H9 (cell line): ENCODE measurements at regions not wholly inside any gene's neighbourhood (a gene's known extent, or its start where the extent isn't known, plus 50 kb on each side); places are given as distances from the start of the nearest gene placed in this dataset.

Experiments used
- DNase-seq: peaks from one replicate; pipeline ENCODE4 v3.0.0-alpha.2; 2017
- H2AFZ ChIP-seq: one replicate; pipeline ENCODE4 v1.6.1; 2013; ENCODE audit warnings: mild to moderate bottlenecking, low read length, control low read depth, moderate library complexity
- H2AK5ac ChIP-seq: 2 replicates; pipeline ENCODE4 v1.6.1; 2013; ENCODE audit warnings: low read length, control low read depth, mixed read lengths; ENCODE audit not compliant: insufficient read length
- H2BK120ac ChIP-seq: one replicate; pipeline ENCODE4 v1.6.1; 2013; ENCODE audit warnings: low read depth, mild to moderate bottlenecking, low read length, control low read depth, inconsistent platforms; ENCODE audit not compliant: poor library complexity, severe bottlenecking
- H2BK12ac ChIP-seq: 2 replicates; pipeline ENCODE4 v1.6.1; 2013; ENCODE audit warnings: low read length, control low read depth, mixed read lengths, low read depth; ENCODE audit not compliant: insufficient read length
- H2BK15ac ChIP-seq: 2 replicates; pipeline ENCODE4 v1.6.1; 2013; ENCODE audit warnings: low read depth, low read length, control low read depth
- H2BK20ac ChIP-seq: one replicate; pipeline ENCODE4 v1.6.1; 2013; ENCODE audit warnings: low read depth, mild to moderate bottlenecking, low read length, control low read depth, inconsistent platforms; ENCODE audit not compliant: poor library complexity, severe bottlenecking
- H2BK5ac ChIP-seq: 2 replicates; pipeline ENCODE4 v1.6.1; 2013; ENCODE audit warnings: low read length, control low read depth, mixed read lengths; ENCODE audit not compliant: insufficient read length
- H3K14ac ChIP-seq: 2 replicates; pipeline ENCODE4 v1.6.1; 2013; ENCODE audit warnings: low read length, control low read depth; ENCODE audit not compliant: insufficient read depth
- H3K18ac ChIP-seq: 2 replicates; pipeline ENCODE4 v1.6.1; 2013; ENCODE audit warnings: low read depth, mild to moderate bottlenecking, mixed read lengths, low read length, control low read depth; ENCODE audit not compliant: insufficient read length
- H3K23ac ChIP-seq: 2 replicates; pipeline ENCODE4 v1.6.1; 2013; ENCODE audit warnings: low read length, control low read depth, mixed read lengths, low read depth; ENCODE audit not compliant: insufficient read length
- H3K23me2 ChIP-seq: 2 replicates; pipeline ENCODE4 v1.6.1; 2013; ENCODE audit warnings: low read depth, mild to moderate bottlenecking, mixed read lengths, low read length, control low read depth; ENCODE audit not compliant: insufficient read length, poor library complexity, severe bottlenecking
- H3K27ac ChIP-seq: 2 replicates; pipeline ENCODE4 v1.5.1; 2013; ENCODE audit warnings: low read length, control low read depth, mixed read lengths, low read depth; ENCODE audit not compliant: insufficient read length
- H3K27me3 ChIP-seq: 2 replicates; pipeline ENCODE4 v1.6.1; 2013; ENCODE audit warnings: low read length, control low read depth, inconsistent platforms; ENCODE audit not compliant: insufficient read depth
- H3K4ac ChIP-seq: 2 replicates; pipeline ENCODE4 v1.6.1; 2013; ENCODE audit warnings: low read depth, mild to moderate bottlenecking, control low read depth, inconsistent platforms, low read length, moderate library complexity
- H3K4me1 ChIP-seq: 2 replicates; pipeline ENCODE4 v1.6.1; 2013; ENCODE audit warnings: low read length, control low read depth, inconsistent platforms; ENCODE audit not compliant: insufficient read depth
- H3K4me2 ChIP-seq: 2 replicates; pipeline ENCODE4 v1.6.1; 2013; ENCODE audit warnings: low read length, control low read depth, mixed read lengths; ENCODE audit not compliant: insufficient read length, insufficient read depth
- H3K56ac ChIP-seq: 2 replicates; pipeline ENCODE4 v1.6.1; 2013; ENCODE audit warnings: low read depth, mild to moderate bottlenecking, mixed read lengths, low read length, control low read depth; ENCODE audit not compliant: insufficient read length
- H3K79me1 ChIP-seq: 2 replicates; pipeline ENCODE4 v1.6.1; 2013; ENCODE audit warnings: low read depth, mild to moderate bottlenecking, moderate library complexity, low read length, control low read depth, inconsistent platforms; ENCODE audit not compliant: insufficient read depth, poor library complexity, severe bottlenecking
- H3K79me2 ChIP-seq: 2 replicates; pipeline ENCODE4 v1.6.1; 2013; ENCODE audit warnings: low read length, control low read depth, inconsistent platforms; ENCODE audit not compliant: insufficient read depth
- H3K9ac ChIP-seq: 2 replicates; pipeline ENCODE4 v1.6.1; 2013; ENCODE audit warnings: low read length, control low read depth, mixed read lengths; ENCODE audit not compliant: insufficient read length; ENCODE audit errors: extremely low read depth
- H3K9me3 ChIP-seq: one replicate; pipeline ENCODE4 v1.6.1; 2013; ENCODE audit warnings: low read depth, low read length, inconsistent platforms; ENCODE audit not compliant: control insufficient read depth
- H3T11ph ChIP-seq: one replicate; pipeline ENCODE4 v1.6.1; 2013; ENCODE audit warnings: mild to moderate bottlenecking, low read length, control low read depth, inconsistent platforms
- H4K20me1 ChIP-seq: one replicate; pipeline ENCODE4 v1.6.1; 2013; ENCODE audit not compliant: control insufficient read depth, insufficient read length, insufficient read depth
- H4K5ac ChIP-seq: 2 replicates; pipeline ENCODE4 v1.6.1; 2013; ENCODE audit warnings: low read depth, mild to moderate bottlenecking, mixed read lengths, low read length, control low read depth; ENCODE audit not compliant: insufficient read length
- H4K8ac ChIP-seq: replicated peaks from 2 replicates; pipeline ENCODE4 v1.6.1; 2013; ENCODE audit warnings: low read length, control low read depth, mixed read lengths, low read depth; ENCODE audit not compliant: insufficient read length
- H4K91ac ChIP-seq: 2 replicates; pipeline ENCODE4 v1.6.1; 2013; ENCODE audit warnings: low read depth, mild to moderate bottlenecking, moderate library complexity, mixed read lengths, low read length, control low read depth; ENCODE audit not compliant: insufficient read length
- H3K27ac Mint-ChIP-seq, 3 experiments: 2 replicates in 2 of 3; 3 replicates in 1 of 3; pipeline ENCODE4 v1.8.0; 2020 to 2021; ENCODE audit warnings: mixed read lengths in 3 of 3, mild to moderate bottlenecking in 1 of 3, moderate library complexity in 1 of 3
- H3K27me3 Mint-ChIP-seq: 2 replicates; pipeline ENCODE4 v1.8.0; 2021; ENCODE audit warnings: low read depth, mild to moderate bottlenecking, moderate library complexity, mixed read lengths
- H3K36me3 Mint-ChIP-seq, 3 experiments: 2 replicates in 2 of 3; 3 replicates in 1 of 3; pipeline ENCODE4 v1.8.0; 2020 to 2021; ENCODE audit warnings: low read depth in 3 of 3, mixed read lengths in 3 of 3; ENCODE audit not compliant: insufficient read depth in 1 of 3
- H3K4me1 Mint-ChIP-seq, 2 experiments: 2 replicates each; pipeline ENCODE4 v1.8.0; 2020; ENCODE audit warnings: mixed read lengths in 2 of 2
- H3K4me3 Mint-ChIP-seq, 2 experiments: 2 replicates in 1 of 2; 3 replicates in 1 of 2; pipeline ENCODE4 v1.8.0; 2020 to 2021; ENCODE audit warnings: mild to moderate bottlenecking in 2 of 2, mixed read lengths in 2 of 2, moderate library complexity in 1 of 2
- H3K9me3 Mint-ChIP-seq, 2 experiments: 2 replicates in 1 of 2; 3 replicates in 1 of 2; pipeline ENCODE4 v1.8.0; 2020; ENCODE audit warnings: mild to moderate bottlenecking in 2 of 2, mixed read lengths in 2 of 2, moderate library complexity in 1 of 2
- CTCF ChIP-seq: fragments of 200-600 bp; sonication (generic); conservative IDR thresholded peaks from 3 replicates; pipeline ENCODE4 v1.8.0; 2021; ENCODE audit warnings: antibody characterized with exemption, mild to moderate bottlenecking
- WGBS: extraction: QIAGEN DNeasy Blood & Tissue Kit; methylation state at CpG from one replicate; pipeline ENCODE4 v1.1.7; 2013; ENCODE audit warnings: missing lambda C conversion rate, low lambda C conversion rate, mixed read lengths; ENCODE audit not compliant: insufficient read length; ENCODE audit errors: extremely low coverage; 5-methylcytosine and 5-hydroxymethylcytosine counted together

- Histone ChIP-seq H3K23me2 (no peaks in the 10 kb centered on the region), H3T11ph (no peak overlapping the region), H3K4me2 (no peak overlapping the region), H2BK15ac (no peak overlapping the region), H2BK120ac (no peak overlapping the region), H4K5ac (no peak overlapping the region), H3K9me3 (no peaks in the 10 kb centered on the region), H3K4ac (no peak overlapping the region), H3K27ac (no peak overlapping the region), H3K79me2 (no peaks in the 10 kb centered on the region), H3K14ac (no peak overlapping the region), H3K23ac (no peak overlapping the region), H3K27me3 (no peaks in the 10 kb centered on the region), H4K8ac (no peak overlapping the region), H3K9ac (no peak overlapping the region), H3K4me1 (no peaks in the 10 kb centered on the region), H2AK5ac (no peak overlapping the region), H4K91ac (no peak overlapping the region), H2BK20ac (no peak overlapping the region), H3K79me1 (no peaks in the 10 kb centered on the region), H2BK5ac (no peak overlapping the region), H2BK12ac (no peak overlapping the region), H3K18ac (no peak overlapping the region), H3K56ac (no peak overlapping the region), H4K20me1 (no peaks in the 10 kb centered on the region), H2AFZ (no peak overlapping the region)
- DNase-seq, result no peak
- Mint-ChIP-seq H3K27ac (no peak overlapping the region), H3K9me3 (no peaks in the 10 kb centered on the region), H3K36me3 (no peaks in the 10 kb centered on the region), H3K4me1 (no peaks in the 10 kb centered on the region), H3K4me3 (no peak overlapping the region), H3K27me3 (no peaks in the 10 kb centered on the region)
- no CpG with 5 or more reads among the region's 11 CpGs for WGBS
- no peak for TF ChIP-seq CTCF
Measured at GRCh38 chr2:4900861-4901770, 791.1 kb upstream of the SOX11 start.
